Tibial nerve (tissue), 4 donors: ENCODE measurements at regions not wholly inside any gene's neighbourhood (a gene's known extent, or its start where the extent isn't known, plus 50 kb on each side); places are given as distances from the start of the nearest gene placed in this dataset.
A peak's percentile ranks its signal among the peaks of the same experiment; 100 is the strongest.

Source experiments
- DNase-seq, 2 donors: peaks; one replicate each; pipeline ENCODE4 v3.0.0-alpha.2; 2019; ENCODE audit warnings: low spot score in 2 of 2
- H3K27ac ChIP-seq, 4 donors: fragments of 200-600 bp; sonication (generic) in 3 of 4; one replicate each; pipeline ENCODE4 v1.5.1; 2017 to 2019; ENCODE audit warnings: mild to moderate bottlenecking in 1 of 4
- H3K27me3 ChIP-seq, 2 donors: fragments of 200-600 bp; sonication (generic) in 1 of 2; one replicate each; pipeline versions ENCODE4 v1.5.1 to v1.6.0; 2017 to 2019
- H3K36me3 ChIP-seq, 3 donors: fragments of 200-600 bp; sonication (generic); one replicate each; pipeline ENCODE4 v1.5.1; 2018 to 2019
- H3K4me1 ChIP-seq, 4 donors: fragments of 200-600 bp; sonication (generic) in 3 of 4; one replicate each; pipeline ENCODE4 v1.5.1; 2017 to 2019
- H3K4me3 ChIP-seq, 4 donors: fragments of 200-600 bp; sonication (generic) in 3 of 4; one replicate each; pipeline ENCODE4 v1.5.1; 2017 to 2019; ENCODE audit warnings: mild to moderate bottlenecking in 1 of 4, moderate library complexity in 1 of 4
- H3K9me3 ChIP-seq, 4 donors: fragments of 200-600 bp; sonication (generic) in 3 of 4; one replicate each; pipeline ENCODE4 v1.5.1; 2017 to 2019
- EP300 ChIP-seq, 2 donors: sonication (generic); formaldehyde crosslinking; IDR thresholded peaks; one replicate each; pipeline ENCODE4 v1.6.1; 2017; ENCODE audit warnings: antibody characterized with exemption in 2 of 2, mild to moderate bottlenecking in 1 of 2
- POLR2A ChIP-seq, 2 donors: fragments of 450-650 bp; IDR thresholded peaks; one replicate each; pipeline ENCODE4 v1.6.1; 2017; ENCODE audit warnings: antibody characterized with exemption in 2 of 2, mild to moderate bottlenecking in 2 of 2, moderate library complexity in 2 of 2
- WGBS, 2 donors: methylation state at CpG; one replicate each; pipeline ENCODE4 v1.1.5; 2018; 5-methylcytosine and 5-hydroxymethylcytosine counted together
- TF ChIP-seq, protein P1 (sequence below), 5 experiments: fragments of 200-600 bp in 3 of 5; fragments of 450-650 bp in 2 of 5; sonication (generic) in 3 of 5; IDR thresholded peaks; one replicate each; pipeline ENCODE4 v1.5.1; 2016 to 2019; ENCODE audit warnings: antibody characterized with exemption in 5 of 5, mild to moderate bottlenecking in 3 of 5, moderate library complexity in 2 of 5

DNA sequence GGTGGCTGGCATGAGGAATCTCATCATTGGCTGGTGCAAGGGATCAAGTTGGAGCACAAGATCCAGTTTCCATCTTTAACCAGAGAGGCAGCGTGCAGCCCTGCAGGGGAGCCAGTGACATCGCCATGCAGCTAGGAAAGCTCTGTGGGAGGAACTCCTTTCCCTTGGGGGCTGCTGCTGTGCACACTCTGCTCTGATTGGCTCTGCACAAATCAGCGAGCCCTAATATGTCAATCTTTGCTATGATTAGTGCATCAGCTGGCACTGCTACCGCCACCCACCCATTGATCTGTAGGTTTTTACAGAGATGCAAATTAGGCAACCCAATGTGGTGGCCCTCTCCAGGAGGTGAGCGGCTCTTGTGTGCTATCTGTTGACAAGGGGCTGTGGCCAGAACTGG lies 262.6 kb downstream of the PCNX1 start:
- Histone ChIP-seq H3K4me1 (peaks cover 0 to 13% (median 3%) of the 10 kb centered on the region in 4 donors), H3K27ac (no peak overlapping the region), H3K9me3 (no peaks in the 10 kb centered on the region), H3K4me3 (no peak overlapping the region), H3K27me3 (no peaks in the 10 kb centered on the region), H3K36me3 (no peaks in the 10 kb centered on the region)
- WGBS, 2 donors, result 89 to 100% methylated on average over 5 of the region's 5 CpGs
- no peak for DNase-seq
- TF ChIP-seq POLR2A (IDR thresholded peaks at IDR 0.05) (no peak), EP300 (IDR thresholded peaks at IDR 0.05) (no peak)
- TF ChIP-seq, protein P1, sequence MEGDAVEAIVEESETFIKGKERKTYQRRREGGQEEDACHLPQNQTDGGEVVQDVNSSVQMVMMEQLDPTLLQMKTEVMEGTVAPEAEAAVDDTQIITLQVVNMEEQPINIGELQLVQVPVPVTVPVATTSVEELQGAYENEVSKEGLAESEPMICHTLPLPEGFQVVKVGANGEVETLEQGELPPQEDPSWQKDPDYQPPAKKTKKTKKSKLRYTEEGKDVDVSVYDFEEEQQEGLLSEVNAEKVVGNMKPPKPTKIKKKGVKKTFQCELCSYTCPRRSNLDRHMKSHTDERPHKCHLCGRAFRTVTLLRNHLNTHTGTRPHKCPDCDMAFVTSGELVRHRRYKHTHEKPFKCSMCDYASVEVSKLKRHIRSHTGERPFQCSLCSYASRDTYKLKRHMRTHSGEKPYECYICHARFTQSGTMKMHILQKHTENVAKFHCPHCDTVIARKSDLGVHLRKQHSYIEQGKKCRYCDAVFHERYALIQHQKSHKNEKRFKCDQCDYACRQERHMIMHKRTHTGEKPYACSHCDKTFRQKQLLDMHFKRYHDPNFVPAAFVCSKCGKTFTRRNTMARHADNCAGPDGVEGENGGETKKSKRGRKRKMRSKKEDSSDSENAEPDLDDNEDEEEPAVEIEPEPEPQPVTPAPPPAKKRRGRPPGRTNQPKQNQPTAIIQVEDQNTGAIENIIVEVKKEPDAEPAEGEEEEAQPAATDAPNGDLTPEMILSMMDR (IDR thresholded peaks at IDR 0.05), result no peak

DNA sequence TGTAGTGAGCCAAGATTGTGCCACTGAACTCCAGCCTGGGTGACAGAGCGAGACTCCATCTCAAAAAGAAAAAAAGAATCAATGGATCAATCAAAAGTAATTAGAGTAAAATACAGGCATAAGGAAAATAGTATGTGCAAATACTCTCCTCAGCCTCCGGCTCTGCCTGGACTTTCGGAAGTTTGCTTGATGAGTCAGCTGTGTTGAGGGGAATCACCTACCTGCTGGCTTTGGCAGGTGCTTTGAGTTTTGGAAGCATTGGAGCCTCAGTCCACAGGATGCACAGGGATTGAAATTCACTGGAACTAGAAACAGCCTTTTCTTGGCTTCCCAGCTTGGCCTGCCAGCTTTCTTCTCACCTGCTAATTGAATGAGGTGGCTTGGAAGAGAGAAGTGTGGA lies 268.2 kb downstream of the PCNX1 start:
- Histone ChIP-seq H3K9me3 (no peaks in the 10 kb centered on the region), H3K36me3 (no peaks in the 10 kb centered on the region), H3K27me3 (no peaks in the 10 kb centered on the region), H3K4me1 (no peaks in the 10 kb centered on the region), H3K4me3 (no peak overlapping the region), H3K27ac (no peak overlapping the region)
- DNase-seq, result no peak
- TF ChIP-seq EP300 (IDR thresholded peaks at IDR 0.05), result no peak
- TF ChIP-seq, protein P1 (IDR thresholded peaks at IDR 0.05), result no peak
- no peak for TF ChIP-seq POLR2A (IDR thresholded peaks at IDR 0.05)
- 95 to 96% methylated on average over 3 of the region's 3 CpGs for WGBS, 2 donors

DNA sequence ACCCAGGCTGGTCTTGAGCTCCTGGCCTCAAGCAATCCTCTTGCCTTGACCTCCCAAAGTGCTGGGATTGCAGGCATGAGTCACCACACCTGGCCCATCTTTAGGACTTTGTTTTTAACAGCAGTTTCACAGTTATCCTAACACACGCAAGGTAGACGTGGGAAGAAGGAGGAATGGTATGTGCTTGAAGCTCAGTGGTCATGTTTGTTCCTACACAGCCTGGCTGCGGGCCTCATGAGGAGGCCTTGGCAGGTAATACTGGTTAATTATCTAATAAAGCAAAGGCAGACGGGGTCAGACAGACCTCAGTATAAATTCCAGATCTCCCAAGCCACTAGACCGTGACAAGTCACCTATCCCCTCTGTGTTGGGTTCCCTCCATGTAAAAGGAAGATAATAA lies 271.8 kb downstream of the PCNX1 start:
- H3K27me3 ChIP-seq, result no peaks in the 10 kb centered on the region
- H3K4me3 ChIP-seq, result no peak overlapping the region
- no peaks in the 10 kb centered on the region for H3K9me3 ChIP-seq
- DNase-seq, result no peak
- 75 to 90% methylated on average over 5 of the region's 5 CpGs for WGBS, 2 donors
- TF ChIP-seq EP300 (IDR thresholded peaks at IDR 0.05), result no peak
- TF ChIP-seq, protein P1 (IDR thresholded peaks at IDR 0.05), result no peak
- TF ChIP-seq POLR2A (IDR thresholded peaks at IDR 0.05), result no peak
- H3K36me3 ChIP-seq, result no peaks in the 10 kb centered on the region
- H3K4me1 ChIP-seq, result peaks cover 0 to 12% (median 0%) of the 10 kb centered on the region in 4 donors
- peak overlapping the region in 1 of 4 donors; percentile 9 for H3K27ac ChIP-seq

DNA sequence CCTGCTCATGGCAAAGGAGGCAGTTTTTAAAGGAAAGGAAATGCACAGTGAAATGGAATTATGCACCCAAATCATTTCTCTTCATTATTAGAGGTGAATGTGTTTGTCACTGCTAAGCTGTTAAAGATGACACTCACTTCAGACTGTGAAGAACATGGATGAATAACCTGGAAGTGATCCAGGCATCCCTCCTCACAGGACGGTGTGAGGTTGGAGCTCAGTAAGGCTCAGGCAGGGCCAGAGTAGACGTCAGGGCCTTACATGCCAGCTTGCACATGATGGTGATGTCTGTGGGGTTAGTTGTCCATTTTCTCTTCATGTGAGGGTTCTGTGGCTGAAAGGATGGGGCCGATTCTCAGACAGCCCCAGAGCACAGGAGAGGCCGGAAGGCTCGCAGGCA lies 273.1 kb downstream of the PCNX1 start:
- no peak for DNase-seq
- no peaks in the 10 kb centered on the region for H3K27me3 ChIP-seq
- H3K4me1 ChIP-seq, result peaks cover 0 to 18% (median 0%) of the 10 kb centered on the region in 4 donors
- TF ChIP-seq POLR2A (IDR thresholded peaks at IDR 0.05) (no peak), EP300 (IDR thresholded peaks at IDR 0.05) (no peak)
- TF ChIP-seq, protein P1 (IDR thresholded peaks at IDR 0.05), result no peak
- WGBS, 2 donors, result 81 to 86% methylated on average over 5 of the region's 5 CpGs
- H3K27ac ChIP-seq, result no peak overlapping the region
- H3K9me3 ChIP-seq, result no peaks in the 10 kb centered on the region
- H3K4me3 ChIP-seq, result no peak overlapping the region
- H3K36me3 ChIP-seq, result no peaks in the 10 kb centered on the region

DNA sequence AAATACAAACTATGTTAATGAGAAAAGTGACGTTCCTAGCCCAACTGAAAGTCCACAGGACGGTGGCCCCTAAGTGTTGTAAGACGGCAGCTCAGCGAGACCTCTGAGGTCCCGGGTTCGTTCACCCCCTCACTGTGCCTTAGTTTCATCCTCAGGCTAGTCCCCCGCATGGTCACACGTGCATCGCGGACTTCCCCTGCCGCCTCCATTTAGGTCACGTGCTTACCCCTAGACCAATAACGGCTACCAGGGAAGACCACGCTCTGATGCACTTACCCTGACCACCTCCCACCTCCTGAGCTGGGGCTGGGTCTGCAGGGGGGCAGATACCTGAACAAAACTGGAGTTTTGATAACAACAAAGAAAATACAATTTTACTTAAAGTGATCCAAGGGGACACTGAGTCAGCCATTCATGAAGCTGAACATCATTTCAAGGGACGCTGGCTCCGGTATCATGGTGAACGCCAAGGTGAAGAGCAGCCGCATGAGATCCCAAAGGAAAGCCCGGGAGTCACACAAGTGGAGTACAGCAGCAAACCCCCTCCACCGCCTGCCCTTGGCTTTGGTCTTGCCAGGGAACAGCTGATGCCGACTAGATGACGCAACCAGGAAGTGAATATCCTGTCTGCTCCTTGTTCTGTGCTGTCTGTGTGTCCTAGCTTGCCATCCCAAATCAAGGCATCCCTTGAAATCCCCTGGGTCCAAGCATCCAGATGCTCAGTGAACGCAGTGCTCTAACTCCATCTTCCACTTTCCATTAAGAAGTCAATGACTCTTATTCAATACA lies 274.1 kb downstream of the PCNX1 start:
- no peak for TF ChIP-seq EP300 (IDR thresholded peaks at IDR 0.05)
- TF ChIP-seq POLR2A (IDR thresholded peaks at IDR 0.05), result no peak
- TF ChIP-seq, protein P1 (IDR thresholded peaks at IDR 0.05), result no peak
- Histone ChIP-seq H3K9me3 (no peaks in the 10 kb centered on the region), H3K4me3 (no peak overlapping the region), H3K4me1 (peaks cover 0 to 22% (median 0%) of the 10 kb centered on the region in 4 donors), H3K27ac (no peak overlapping the region), H3K36me3 (no peaks in the 10 kb centered on the region), H3K27me3 (no peaks in the 10 kb centered on the region)
- 92 to 94% methylated on average over 23 of the region's 23 CpGs for WGBS, 2 donors
- DNase-seq, result no peak
